Transverse colon (tissue), 4 donors: ENCODE measurements at regions not wholly inside any gene's neighbourhood (a gene's known extent, or its start where the extent isn't known, plus 50 kb on each side); places are given as distances from the start of the nearest gene placed in this dataset.

ENCODE experiments used
- DNase-seq: peaks from one replicate; pipeline ENCODE4 v3.0.0-alpha.2; 2019
- H3K27ac ChIP-seq, 4 donors: fragments of 200-600 bp; sonication (generic); 2 replicates each; pipeline ENCODE4 v1.5.1; 2016 to 2018; ENCODE audit warnings: inconsistent platforms in 4 of 4
- H3K27me3 ChIP-seq: fragments of 200-600 bp; sonication (generic); 2 replicates; pipeline ENCODE4 v1.5.1; 2017; ENCODE audit warnings: inconsistent platforms
- H3K36me3 ChIP-seq, 4 donors: fragments of 200-600 bp; sonication (generic); 2 replicates each; pipeline ENCODE4 v1.5.1; 2017 to 2019; ENCODE audit warnings: inconsistent platforms in 4 of 4
- H3K4me1 ChIP-seq, 4 donors: fragments of 200-600 bp; sonication (generic); 2 replicates each; pipeline ENCODE4 v1.5.1; 2017 to 2020; ENCODE audit warnings: inconsistent platforms in 4 of 4
- H3K4me3 ChIP-seq, 4 donors: fragments of 200-600 bp; sonication (generic); 1 replicate in 1 of 4; 2 replicates in 3 of 4; pipeline versions ENCODE4 v1.5.1 to v1.6.1; 2017 to 2019; ENCODE audit warnings: inconsistent platforms in 4 of 4
- H3K9me3 ChIP-seq, 2 donors: fragments of 200-600 bp; sonication (generic); 2 replicates each; pipeline ENCODE4 v1.5.1; 2017 to 2019; ENCODE audit warnings: inconsistent platforms in 2 of 2
- EP300 ChIP-seq: sonication (generic); formaldehyde crosslinking; IDR thresholded peaks from one replicate; pipeline ENCODE4 v1.6.1; 2017; ENCODE audit warnings: antibody characterized with exemption, low read depth
- POLR2A ChIP-seq: fragments of 450-650 bp; IDR thresholded peaks from one replicate; pipeline ENCODE4 v1.6.1; 2016; ENCODE audit warnings: antibody characterized with exemption, mild to moderate bottlenecking, moderate library complexity
- POLR2AphosphoS5 ChIP-seq, 3 donors: sonication (generic); formaldehyde crosslinking; IDR thresholded peaks; one replicate each; pipeline ENCODE4 v1.6.1; 2016; ENCODE audit warnings: antibody characterized with exemption in 3 of 3
- WGBS, 2 donors: methylation state at CpG; one replicate each; pipeline ENCODE4 v1.1.5; 2018; ENCODE audit warnings: low coverage in 1 of 2; 5-methylcytosine and 5-hydroxymethylcytosine counted together
- in situ Hi-C, 4 donors: fragments of 200-750 bp; cut with MboI; loops; one replicate each; pipeline versions ENCODE4 v1.15.0 to v1.15.1; 2017; ENCODE audit warnings: low sequenced_read_pairs in 3 of 4, low pct_ligation_motif_present in 1 of 4, low pct_unique_long_range_greater_than_20kb in 1 of 4
- intact Hi-C: fragments of 100-400 bp; cut with DNase I; formaldehyde crosslinking; loops from one replicate; pipeline ENCODE4 v1.15.1; 2023; ENCODE audit warnings: low total_unique reads
- TF ChIP-seq, protein P1 (sequence below), 5 experiments: fragments of 200-600 bp in 3 of 5; fragments of 450-650 bp in 2 of 5; sonication (generic) in 3 of 5; IDR thresholded peaks; 1 replicate in 2 of 5; 2 replicates in 3 of 5; pipeline ENCODE4 v1.5.1; 2016 to 2017; ENCODE audit warnings: antibody characterized with exemption in 5 of 5, inconsistent platforms in 3 of 5, mild to moderate bottlenecking in 2 of 5, moderate library complexity in 1 of 5

DNA sequence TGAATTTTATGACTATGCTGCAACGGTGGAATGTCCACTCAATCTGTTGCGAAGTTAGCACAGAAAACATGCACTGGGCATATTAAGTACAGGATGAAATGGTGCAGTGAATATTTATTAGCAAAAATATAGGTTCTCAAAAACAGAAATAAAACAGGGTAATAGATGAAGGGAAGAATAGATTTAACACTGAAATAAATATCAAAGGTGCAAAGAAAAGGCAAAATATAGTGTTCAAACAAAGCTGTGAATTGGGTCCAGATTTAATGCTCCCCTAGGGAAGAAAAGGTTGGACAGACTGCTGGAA lies 435.2 kb upstream of the MGMT start:
- Histone ChIP-seq H3K27me3 (peaks cover 86% of the 10 kb centered on the region), H3K36me3 (no peaks in the 10 kb centered on the region), H3K27ac (no peak overlapping the region), H3K4me3 (no peak overlapping the region), H3K4me1 (peaks cover 0 to 6% (median 0%) of the 10 kb centered on the region in 4 donors), H3K9me3 (no peaks in the 10 kb centered on the region)
- DNase-seq, result no peak
- in situ Hi-C loops, result loop anchor here in 3 of 4 donors (10.0 to 25.0 kb wide), 3 partner anchors 943 to 1081 kb away; partner anchors contain the start of gene C10orf143 (in 1 of the 3)
- intact Hi-C loops, result loop anchor here (5.0 to 10.0 kb wide), 2 partner anchors 303 to 936 kb away; no protein-coding TSS in a partner anchor
- 2 to 5% methylated on average over 2 of the region's 2 CpGs for WGBS, 2 donors
- no peak for TF ChIP-seq EP300
- no peak for TF ChIP-seq POLR2AphosphoS5 (IDR thresholded peaks at IDR 0.05)
- TF ChIP-seq, protein P1, sequence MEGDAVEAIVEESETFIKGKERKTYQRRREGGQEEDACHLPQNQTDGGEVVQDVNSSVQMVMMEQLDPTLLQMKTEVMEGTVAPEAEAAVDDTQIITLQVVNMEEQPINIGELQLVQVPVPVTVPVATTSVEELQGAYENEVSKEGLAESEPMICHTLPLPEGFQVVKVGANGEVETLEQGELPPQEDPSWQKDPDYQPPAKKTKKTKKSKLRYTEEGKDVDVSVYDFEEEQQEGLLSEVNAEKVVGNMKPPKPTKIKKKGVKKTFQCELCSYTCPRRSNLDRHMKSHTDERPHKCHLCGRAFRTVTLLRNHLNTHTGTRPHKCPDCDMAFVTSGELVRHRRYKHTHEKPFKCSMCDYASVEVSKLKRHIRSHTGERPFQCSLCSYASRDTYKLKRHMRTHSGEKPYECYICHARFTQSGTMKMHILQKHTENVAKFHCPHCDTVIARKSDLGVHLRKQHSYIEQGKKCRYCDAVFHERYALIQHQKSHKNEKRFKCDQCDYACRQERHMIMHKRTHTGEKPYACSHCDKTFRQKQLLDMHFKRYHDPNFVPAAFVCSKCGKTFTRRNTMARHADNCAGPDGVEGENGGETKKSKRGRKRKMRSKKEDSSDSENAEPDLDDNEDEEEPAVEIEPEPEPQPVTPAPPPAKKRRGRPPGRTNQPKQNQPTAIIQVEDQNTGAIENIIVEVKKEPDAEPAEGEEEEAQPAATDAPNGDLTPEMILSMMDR (IDR thresholded peaks at IDR 0.05), result no peak
- no peak for TF ChIP-seq POLR2A

DNA sequence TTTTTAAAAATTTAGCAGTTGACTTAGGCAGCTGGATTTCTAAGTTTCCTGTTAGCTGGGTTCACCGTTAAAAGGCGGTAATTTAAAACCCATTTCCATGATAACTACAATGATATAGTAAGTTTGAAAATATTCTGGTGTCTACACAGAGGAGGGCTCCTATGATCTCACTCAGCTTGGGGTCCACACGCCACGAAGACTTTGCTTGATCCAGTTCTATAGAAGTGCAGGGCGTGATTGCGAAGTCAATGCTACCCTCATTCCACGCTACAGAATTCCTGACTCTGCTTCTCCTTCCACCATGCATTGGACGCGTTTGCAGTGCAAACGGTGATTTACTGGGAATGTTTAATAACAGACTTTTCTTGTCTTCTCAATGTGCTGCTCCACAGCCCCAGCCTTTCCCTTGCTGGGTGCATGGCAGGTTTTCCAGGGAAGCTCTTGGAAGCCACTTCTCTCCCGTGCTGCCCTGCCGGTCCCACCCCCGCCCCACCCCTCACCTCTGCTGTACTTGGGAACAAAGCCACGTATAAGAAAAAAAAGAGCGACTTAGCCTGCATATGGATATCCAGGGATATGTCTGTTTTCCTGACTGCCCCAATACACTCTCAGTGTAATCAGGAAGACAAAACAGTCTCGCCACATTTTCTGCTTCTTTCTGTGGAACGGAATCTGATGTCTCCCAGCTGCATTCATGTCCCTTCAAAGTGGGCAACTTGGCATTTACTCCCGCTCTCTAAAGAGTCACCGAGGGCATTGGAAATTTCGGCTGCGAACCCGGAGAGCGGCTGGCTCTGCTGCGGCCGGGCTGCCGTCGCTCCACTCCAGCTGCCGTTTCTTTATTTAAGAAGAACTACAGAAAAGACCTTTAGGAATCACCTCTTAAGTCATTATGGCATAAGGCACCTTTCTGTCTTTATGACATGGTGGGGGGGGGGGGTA lies 434.4 kb upstream of the MGMT start:
- TF ChIP-seq EP300 (no peak), POLR2A (no peak), POLR2AphosphoS5 (IDR thresholded peaks at IDR 0.05) (no peak)
- TF ChIP-seq, protein P1 (IDR thresholded peaks at IDR 0.05), result no peak
- H3K27me3 ChIP-seq, result peaks cover 83% of the 10 kb centered on the region
- H3K4me1 ChIP-seq, result peaks cover 0 to 6% (median 0%) of the 10 kb centered on the region in 4 donors
- no peak for DNase-seq
- no peaks in the 10 kb centered on the region for H3K9me3 ChIP-seq
- intact Hi-C loops, result loop anchor here (5.0 to 10.0 kb wide), 2 partner anchors 302 to 935 kb away; no protein-coding TSS in a partner anchor
- 57 to 70% methylated on average over 17 to 28 of the region's 28 CpGs for WGBS, 2 donors
- H3K27ac ChIP-seq, result no peak overlapping the region
- no peak overlapping the region for H3K4me3 ChIP-seq
- no peaks in the 10 kb centered on the region for H3K36me3 ChIP-seq
- in situ Hi-C loops, result loop anchor here in 3 of 4 donors (10.0 to 25.0 kb wide), 3 partner anchors 942 to 1080 kb away; partner anchors contain the start of gene C10orf143 (in 1 of the 3)

DNA sequence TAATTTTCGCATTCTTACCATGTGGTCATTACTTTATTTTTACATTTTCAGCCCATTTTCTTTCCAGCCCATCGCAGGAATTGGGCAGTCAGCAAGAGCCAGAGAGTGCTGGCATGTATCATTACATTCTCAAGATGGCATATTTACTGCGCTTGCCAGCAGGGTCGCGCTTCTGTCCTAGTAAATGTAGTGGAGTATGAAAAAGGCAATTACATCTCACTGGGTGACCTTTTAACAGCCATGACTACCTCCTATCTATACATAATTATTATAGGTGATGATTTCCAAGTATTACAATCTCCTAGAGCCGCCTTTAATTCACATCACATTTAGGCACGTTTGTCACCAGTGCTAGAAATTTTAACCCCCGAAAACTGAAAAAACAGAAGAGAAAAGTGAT lies 433.7 kb upstream of the MGMT start:
- in situ Hi-C loops (loop anchor here in 3 of 4 donors (10.0 to 25.0 kb wide), 3 partner anchors 941 to 1079 kb away; partner anchors contain the start of gene C10orf143 (in 1 of the 3)), intact Hi-C loops (loop anchor here (5.0 to 10.0 kb wide), 2 partner anchors 301 to 934 kb away; no protein-coding TSS in a partner anchor)
- Histone ChIP-seq H3K4me3 (no peak overlapping the region), H3K36me3 (no peaks in the 10 kb centered on the region), H3K4me1 (peaks cover 0 to 6% (median 0%) of the 10 kb centered on the region in 4 donors), H3K27ac (no peak overlapping the region), H3K9me3 (no peaks in the 10 kb centered on the region), H3K27me3 (peaks cover 82% of the 10 kb centered on the region)
- 56 to 76% methylated on average over 5 to 8 of the region's 8 CpGs for WGBS, 2 donors
- TF ChIP-seq POLR2A (no peak), EP300 (no peak), POLR2AphosphoS5 (IDR thresholded peaks at IDR 0.05) (no peak)
- TF ChIP-seq, protein P1 (IDR thresholded peaks at IDR 0.05), result no peak
- DNase-seq, result no peak

DNA sequence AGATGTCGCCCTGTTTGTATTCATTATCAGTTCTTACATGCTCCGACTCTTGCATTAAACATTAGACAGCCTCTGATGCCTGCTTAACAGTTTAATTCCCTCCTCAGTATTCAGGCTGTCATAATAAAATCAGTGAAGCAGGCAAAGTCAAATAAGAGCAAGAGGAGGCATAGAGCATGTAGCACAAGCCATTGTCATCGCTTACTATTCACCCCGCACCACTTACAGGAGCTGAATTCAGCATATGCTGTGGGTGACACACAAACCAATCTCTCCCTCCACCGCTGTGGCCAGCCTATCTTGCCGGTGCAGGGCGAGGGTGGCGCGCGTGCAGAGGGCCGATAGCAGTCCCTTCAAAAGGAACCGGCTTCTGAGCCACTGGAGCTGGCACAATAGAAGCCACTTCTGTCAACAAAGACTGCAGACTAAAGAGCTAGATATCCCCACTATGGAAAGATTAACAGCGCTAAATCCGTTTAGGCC lies 433.2 kb upstream of the MGMT start:
- H3K27me3 ChIP-seq, result peaks cover 79% of the 10 kb centered on the region
- no peaks in the 10 kb centered on the region for H3K9me3 ChIP-seq
- TF ChIP-seq POLR2A (no peak), EP300 (no peak), POLR2AphosphoS5 (IDR thresholded peaks at IDR 0.05) (no peak)
- TF ChIP-seq, protein P1 (IDR thresholded peaks at IDR 0.05), result no peak
- no peak overlapping the region for H3K27ac ChIP-seq
- no peak for DNase-seq
- H3K4me3 ChIP-seq, result no peak overlapping the region
- in situ Hi-C loops (loop anchor here in 3 of 4 donors (10.0 to 25.0 kb wide), 3 partner anchors 941 to 1078 kb away; partner anchors contain the start of gene C10orf143 (in 1 of the 3)), intact Hi-C loops (loop anchor here (5.0 to 10.0 kb wide), 2 partner anchors 301 to 933 kb away; no protein-coding TSS in a partner anchor)
- no peaks in the 10 kb centered on the region for H3K36me3 ChIP-seq
- peaks cover 0 to 6% (median 0%) of the 10 kb centered on the region in 4 donors for H3K4me1 ChIP-seq
- WGBS, 2 donors, result 42 to 51% methylated on average over 4 to 14 of the region's 14 CpGs
